GM19324 (cell line): ENCODE measurements at regions not wholly inside any gene's neighbourhood (a gene's known extent, or its start where the extent isn't known, plus 50 kb on each side); places are given as distances from the start of the nearest gene placed in this dataset.
"Not testable (repeated sequence)": the region's sequence is repeated elsewhere in the genome, so short reads cannot be mapped to it uniquely, and the experiment has no call there.

Experiments used
- ATAC-seq: cut with Tn5 transposase; IDR thresholded peaks from one replicate; pipeline ENCODE4 v1.9.1; 2021; ENCODE audit warnings: mild to moderate bottlenecking, moderate library complexity; ENCODE audit not compliant: unreplicated experiment, low FRiP score

- ATAC-seq: no peak
Measured at GRCh38 chr3:8380904-8381704, 120.5 kb upstream of the LMCD1 start.

- no peak for ATAC-seq
Measured at GRCh38 chr3:8385848-8386620, 115.6 kb upstream of the LMCD1 start.

- no peak for ATAC-seq
Measured at GRCh38 chr3:8387571-8387970, 114.1 kb upstream of the LMCD1 start.

GRCh38 chr3:8399686-8400085 is 101.9 kb upstream of the LMCD1 start:
- ATAC-seq: no peak

GRCh38 chr3:8400911-8401310 is 100.7 kb upstream of the LMCD1 start:
- no peak for ATAC-seq

- no peak for ATAC-seq
Measured at GRCh38 chr3:8403996-8404395, 97.6 kb upstream of the LMCD1 start.

GRCh38 chr3:8405144-8405543 is 96.5 kb upstream of the LMCD1 start:
- no peak for ATAC-seq

GRCh38 chr3:8406479-8406878 is 95.1 kb upstream of the LMCD1 start:
- no peak for ATAC-seq

- ATAC-seq: no peak
Measured at GRCh38 chr3:8413337-8413926, 88.2 kb upstream of the LMCD1 start.

- ATAC-seq: no peak
Measured at GRCh38 chr3:8416965-8417364, 84.7 kb upstream of the LMCD1 start.

GRCh38 chr3:8420612-8421011 is 81.0 kb upstream of the LMCD1 start:
- ATAC-seq: no peak

GRCh38 chr3:8421267-8421666 is 80.4 kb upstream of the LMCD1 start:
- no peak for ATAC-seq

- ATAC-seq: no peak
Measured at GRCh38 chr3:8421711-8422110, 79.9 kb upstream of the LMCD1 start.

- no peak for ATAC-seq
Measured at GRCh38 chr3:8423307-8423706, 78.3 kb upstream of the LMCD1 start.

- ATAC-seq: no peak
Measured at GRCh38 chr3:8424281-8424680, 77.3 kb upstream of the LMCD1 start.

GRCh38 chr3:8436661-8437287 is 64.8 kb upstream of the LMCD1 start:
- no peak for ATAC-seq

GRCh38 chr3:8438507-8439079 is 63.0 kb upstream of the LMCD1 start:
- ATAC-seq: no peak

GRCh38 chr3:8440142-8440541 is 61.5 kb upstream of the LMCD1 start:
- not testable (repeated sequence) for ATAC-seq

GRCh38 chr3:8441969-8442559 is 59.6 kb upstream of the LMCD1 start:
- ATAC-seq: no peak

- no peak for ATAC-seq
Measured at GRCh38 chr3:8442993-8443650, 58.5 kb upstream of the LMCD1 start.
